ENCODE measurements at regions not wholly inside any gene's neighbourhood (a gene's known extent, or its start where the extent isn't known, plus 50 kb on each side); places are given as distances from the start of the nearest gene placed in this dataset.

DNA sequence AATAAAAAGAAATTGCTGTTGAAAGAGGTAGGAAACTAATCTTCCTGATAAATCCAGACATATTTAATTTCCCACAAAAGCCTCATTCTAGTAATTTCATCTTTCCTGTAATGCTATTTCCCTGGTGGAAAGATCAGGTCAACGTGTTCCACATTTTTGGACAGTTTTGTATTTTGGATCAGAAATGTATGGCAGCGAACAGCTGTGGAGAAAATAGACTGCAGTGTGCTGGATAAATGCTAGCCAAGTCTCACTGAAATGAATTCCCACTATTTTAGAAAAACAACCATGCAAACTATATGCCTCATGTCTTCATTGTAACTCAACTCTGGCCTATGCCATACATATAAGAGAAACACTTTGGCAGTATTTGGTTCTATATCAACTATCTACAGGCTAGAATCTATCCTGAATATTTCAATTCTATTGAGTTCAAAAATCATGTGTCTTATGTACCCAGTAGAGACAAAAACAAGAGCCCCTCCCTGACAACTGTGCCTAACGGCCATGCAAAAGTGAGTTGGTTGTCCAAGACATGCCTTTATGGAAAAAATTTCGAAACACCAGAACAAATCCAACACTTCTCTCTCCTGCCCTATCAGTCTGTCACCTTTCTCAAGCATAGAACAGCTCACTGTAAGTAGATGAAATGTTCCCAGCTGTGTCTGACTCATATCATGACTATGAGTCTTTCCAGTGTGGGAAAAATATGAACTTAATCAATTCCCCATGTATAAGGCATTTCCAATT is 191.3 kb upstream of the NREP start:
- DNase-seq = peak; percentile 99
- H4K20me1 ChIP-seq (ENCODE audit: insufficient read depth, low read length) = no peaks in the 10 kb centered on the region
- CTCF ChIA-PET = no interaction called here

More for the DNA sequence above, 191.3 kb upstream of the NREP start:
- H4K8ac ChIP-seq (ENCODE audit: low read depth in 2 of 2, low read length in 2 of 2) = peak overlapping the region in 1 of 2 experiments; percentile 57; a peak in 2 of 4 replicates
- dilution Hi-C loops (cut with HindIII; ENCODE audit: low sequenced_read_pairs, unreplicated experiment) = no loop called here
- peak overlapping the region; percentile 43; the same call in 1 of the 2 replicates for H3K4me2 ChIP-seq (ENCODE audit: low read depth, low read length)
- no peak overlapping the region for H3K27ac ChIP-seq (ENCODE audit: insufficient read depth, low read length)
- in situ Hi-C loops (cut with MboI; ENCODE audit: low sequenced_read_pairs) = no loop called here
- H3K9me3 ChIP-seq (ENCODE audit: control insufficient read depth, insufficient read depth, low read length) = no peaks in the 10 kb centered on the region
- POLR2A ChIA-PET (ENCODE audit: unreplicated experiment) = no interaction called here
- peak overlapping the region; percentile 31; the same call in 1 of the 2 replicates for H2AK5ac ChIP-seq (ENCODE audit: low read depth, low read length)
- no peaks in the 10 kb centered on the region for H3K27me3 ChIP-seq (ENCODE audit: control insufficient read depth, insufficient read depth, low read length)
- H2BK20ac ChIP-seq (ENCODE audit: low read depth, low read length) = peak overlapping the region; percentile 50
- peak overlapping the region; percentile 14 for H3K23ac ChIP-seq (ENCODE audit: low read depth, low read length)
- H3K36me3 ChIP-seq (ENCODE audit: control insufficient read depth, insufficient read depth, low read length) = no peaks in the 10 kb centered on the region
- H3K9ac ChIP-seq (ENCODE audit: low read depth, low read length) = peak overlapping the region; percentile 2; the same call in 1 of the 2 replicates
- peak overlapping the region; percentile 91 for H2BK5ac ChIP-seq (ENCODE audit: low read depth, low read length, poor library complexity, severe bottlenecking)
- no peak overlapping the region for H3K4me3 ChIP-seq (ENCODE audit: insufficient read depth, low read depth, low read length)
- intact Hi-C loops (cut with micrococcal nuclease) = no loop called here
- TF ChIP-seq BHLHE40 (IDR thresholded peaks at IDR 0.05; ENCODE audit: low read depth, low read length) (peak; percentile 24; the same call in 1 of the 2 replicates), MAFK (IDR thresholded peaks at IDR 0.05; ENCODE audit: low read depth, low read length) (peak; percentile 44; the same call in 1 of the 2 replicates), FOS (IDR thresholded peaks at IDR 0.05; ENCODE audit: low read depth, low read length) (peak; percentile 92), NFE2L2 (IDR thresholded peaks at IDR 0.05; ENCODE audit: low read depth, low read length) (peak; percentile 58; the same call in 1 of the 2 replicates), POLR2A (IDR thresholded peaks at IDR 0.05; ENCODE audit: low read depth, low read length) (peak; percentile 36), MXI1 (IDR thresholded peaks at IDR 0.05; ENCODE audit: borderline replicate concordance, low read depth, low read length) (no peak), CEBPB (IDR thresholded peaks at IDR 0.05; ENCODE audit: low read depth, low read length) (peak; percentile 87), RFX5 (IDR thresholded peaks at IDR 0.05; ENCODE audit: low read depth, low read length) (no peak)
- H2BK120ac ChIP-seq (ENCODE audit: low read depth, low read length) = peak overlapping the region; percentile 37
- H3K4ac ChIP-seq (ENCODE audit: low read depth, low read length) = peak overlapping the region; percentile 13; the same call in 1 of the 2 replicates
- peak; percentile 83 for ATAC-seq (ENCODE audit: low read depth)
- peak overlapping the region; percentile 7; the same call in 1 of the 2 replicates for H3K56ac ChIP-seq (ENCODE audit: extremely low read depth, insufficient read depth, low read length)
- H4K5ac ChIP-seq (ENCODE audit: low read depth, low read length) = peak overlapping the region; percentile 90; the same call in 1 of the 2 replicates
- H3K9me1 ChIP-seq (ENCODE audit: insufficient read depth, low read length) = no peaks in the 10 kb centered on the region; the same call in 1 of the 2 replicates
- no peak overlapping the region for H2AFZ ChIP-seq (replicated peaks; ENCODE audit: low read length, poor library complexity)
- WGBS, 2 experiments (ENCODE audit: extremely low coverage in 2 of 2, insufficient read length in 1 of 2) = no CpG with 5 or more reads among the region's 4 CpGs
- H3K18ac ChIP-seq (ENCODE audit: low read depth, low read length) = peak overlapping the region; percentile 62; the same call in 1 of the 2 replicates
- no TSS peak for BruUV-seq (replicated peaks)
- H3K4me1 ChIP-seq (ENCODE audit: control insufficient read depth, insufficient read depth, low read length) = peaks cover 8% of the 10 kb centered on the region
- peak overlapping the region; percentile 56; the same call in 1 of the 2 replicates for H4K91ac ChIP-seq (ENCODE audit: insufficient read depth, low read depth, low read length)
- peak overlapping the region; percentile 0; the same call in 1 of the 3 replicates for H2BK15ac ChIP-seq (ENCODE audit: low read depth, low read length)
- no peak overlapping the region for H2AK9ac ChIP-seq (replicated peaks; ENCODE audit: low read depth, low read length, poor library complexity)
- no peaks in the 10 kb centered on the region for H3K79me1 ChIP-seq (ENCODE audit: low read depth in 1 of 2, low read length in 2 of 2)
- peak overlapping the region; percentile 64; the same call in 1 of the 2 replicates for H3K14ac ChIP-seq (replicated peaks; ENCODE audit: low read depth, low read length)
